22Rv1 (cell line): ENCODE measurements at regions not wholly inside any gene's neighbourhood (a gene's known extent, or its start where the extent isn't known, plus 50 kb on each side); places are given as distances from the start of the nearest gene placed in this dataset.

Source experiments
- H3K27ac ChIP-seq: fragments of 450-650 bp; 2 replicates; pipeline ENCODE4 v1.5.1; 2017
- ZFX ChIP-seq: fragments of 450-650 bp; IDR thresholded peaks from 2 replicates; pipeline ENCODE4 v1.6.1; 2017; ENCODE audit warnings: antibody characterized with exemption, borderline replicate concordance
- TF ChIP-seq, protein P1 (sequence below): fragments of 450-650 bp; IDR thresholded peaks from 2 replicates; pipeline ENCODE4 v1.5.1; 2017; ENCODE audit warnings: mild to moderate bottlenecking

GRCh38 chr6:120248451-120248850 is 898.9 kb upstream of the MAN1A1 start:
- TF ChIP-seq, protein P1, sequence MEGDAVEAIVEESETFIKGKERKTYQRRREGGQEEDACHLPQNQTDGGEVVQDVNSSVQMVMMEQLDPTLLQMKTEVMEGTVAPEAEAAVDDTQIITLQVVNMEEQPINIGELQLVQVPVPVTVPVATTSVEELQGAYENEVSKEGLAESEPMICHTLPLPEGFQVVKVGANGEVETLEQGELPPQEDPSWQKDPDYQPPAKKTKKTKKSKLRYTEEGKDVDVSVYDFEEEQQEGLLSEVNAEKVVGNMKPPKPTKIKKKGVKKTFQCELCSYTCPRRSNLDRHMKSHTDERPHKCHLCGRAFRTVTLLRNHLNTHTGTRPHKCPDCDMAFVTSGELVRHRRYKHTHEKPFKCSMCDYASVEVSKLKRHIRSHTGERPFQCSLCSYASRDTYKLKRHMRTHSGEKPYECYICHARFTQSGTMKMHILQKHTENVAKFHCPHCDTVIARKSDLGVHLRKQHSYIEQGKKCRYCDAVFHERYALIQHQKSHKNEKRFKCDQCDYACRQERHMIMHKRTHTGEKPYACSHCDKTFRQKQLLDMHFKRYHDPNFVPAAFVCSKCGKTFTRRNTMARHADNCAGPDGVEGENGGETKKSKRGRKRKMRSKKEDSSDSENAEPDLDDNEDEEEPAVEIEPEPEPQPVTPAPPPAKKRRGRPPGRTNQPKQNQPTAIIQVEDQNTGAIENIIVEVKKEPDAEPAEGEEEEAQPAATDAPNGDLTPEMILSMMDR = no peak
- TF ChIP-seq ZFX = no peak
- no peak overlapping the region for H3K27ac ChIP-seq

GRCh38 chr6:120237221-120237620 is 887.7 kb upstream of the MAN1A1 start:
- H3K27ac ChIP-seq = no peak overlapping the region
- TF ChIP-seq, protein P1 = no peak

DNA sequence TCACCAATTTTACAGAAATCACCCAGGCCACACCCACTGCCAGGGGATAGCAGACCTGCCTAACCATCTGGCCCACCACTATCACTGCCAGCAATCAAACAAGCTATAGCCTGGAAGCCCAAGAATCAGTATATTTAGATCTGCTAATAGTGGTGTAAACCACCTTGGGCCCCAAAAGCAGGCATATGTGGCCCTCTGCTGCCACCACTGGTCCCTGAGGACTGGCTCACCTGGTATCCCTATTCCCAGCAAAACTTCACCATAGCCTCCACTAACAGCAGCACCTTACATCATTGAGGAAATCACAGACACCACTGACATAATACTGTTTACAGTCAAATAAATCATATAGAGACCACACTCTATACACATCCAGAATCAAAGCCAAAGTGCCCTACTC is 880.4 kb upstream of the MAN1A1 start:
- H3K27ac ChIP-seq = no peak overlapping the region
- no peak for TF ChIP-seq ZFX
- TF ChIP-seq, protein P1 = peak; percentile 14; the same call in 1 of the 2 replicates

DNA sequence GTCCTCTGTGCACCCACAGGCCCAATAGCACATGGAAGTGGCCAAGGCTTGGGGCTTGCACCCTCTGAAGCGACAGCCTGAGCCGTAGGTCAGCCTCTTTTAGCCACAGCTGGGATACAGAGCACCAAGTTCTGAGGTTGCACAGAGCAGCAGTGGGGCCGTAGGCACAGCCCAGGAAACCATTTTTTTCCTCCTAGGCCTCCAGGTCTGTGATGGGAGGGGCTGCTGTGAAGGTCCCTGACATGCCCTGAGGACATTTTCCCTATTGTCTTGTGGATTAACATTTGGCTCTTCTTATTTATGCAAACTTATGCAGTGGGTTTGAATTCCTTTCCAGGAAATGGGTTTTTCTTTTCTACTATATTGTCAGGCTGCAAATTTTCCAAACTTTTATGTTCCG is 878.7 kb upstream of the MAN1A1 start:
- no peak for TF ChIP-seq ZFX
- TF ChIP-seq, protein P1 = no peak
- no peak overlapping the region for H3K27ac ChIP-seq

GRCh38 chr6:120219339-120219738 is 869.8 kb upstream of the MAN1A1 start:
- H3K27ac ChIP-seq = no peak overlapping the region
- TF ChIP-seq, protein P1 = no peak
- no peak for TF ChIP-seq ZFX

DNA sequence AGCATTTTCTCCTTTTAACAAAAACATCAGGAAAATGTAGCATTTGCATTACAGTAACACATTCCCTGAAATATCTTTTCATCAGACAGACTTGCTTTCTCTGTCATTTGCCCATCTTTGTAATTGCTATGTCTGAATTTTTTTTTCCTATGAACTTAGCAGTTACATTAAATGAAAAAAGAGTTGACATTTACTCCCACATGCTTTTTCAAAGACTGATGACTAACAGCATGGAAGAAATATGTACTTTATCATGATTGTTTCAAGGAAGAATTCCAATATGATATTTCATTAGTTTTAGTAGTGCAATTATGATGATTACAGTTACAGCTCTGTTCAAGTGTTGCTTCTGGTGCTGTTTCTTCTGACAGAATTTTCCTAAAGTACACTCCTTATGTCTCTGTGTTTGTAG is 864.5 kb upstream of the MAN1A1 start:
- TF ChIP-seq, protein P1 = no peak
- TF ChIP-seq ZFX = no peak
- H3K27ac ChIP-seq = no peak overlapping the region

DNA sequence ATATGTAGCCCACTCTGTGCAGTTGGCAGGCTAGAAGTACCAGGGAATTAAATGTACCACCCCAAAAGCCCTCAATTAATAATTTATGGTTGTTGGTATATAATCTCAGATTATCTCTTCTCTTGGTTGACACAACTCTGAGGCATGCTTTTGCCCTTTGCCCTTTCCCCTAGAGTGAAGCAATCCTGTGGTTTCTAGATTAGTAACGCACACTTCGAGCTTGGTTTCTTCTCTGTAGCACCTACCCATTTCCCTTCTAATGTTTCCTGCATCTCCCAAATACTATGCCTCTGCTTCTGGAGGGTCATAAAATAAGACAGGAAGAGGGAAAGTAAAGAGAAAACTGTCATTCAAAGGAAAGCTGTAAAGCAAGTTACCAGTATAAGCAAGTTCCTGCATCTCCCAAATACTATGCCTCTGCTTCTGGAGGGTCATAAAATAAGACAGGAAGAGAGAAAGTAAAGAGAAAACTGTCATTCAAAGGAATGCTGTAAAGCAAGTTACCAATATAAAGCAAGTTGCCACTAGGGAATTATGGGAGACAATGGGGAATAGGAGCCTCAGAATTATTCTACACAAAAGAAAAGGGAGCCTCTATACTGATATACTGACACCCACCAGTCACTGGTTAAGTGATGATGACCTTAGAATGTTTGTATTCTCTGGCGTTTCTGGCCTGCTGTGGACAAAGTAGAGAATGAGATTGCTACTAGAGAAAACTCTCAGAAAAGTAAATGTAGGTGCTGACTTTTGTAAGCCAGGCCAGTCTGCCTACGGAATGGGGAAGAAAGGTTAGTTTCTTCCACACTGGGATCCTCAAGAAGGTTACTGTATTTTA is 862.6 kb upstream of the MAN1A1 start:
- TF ChIP-seq, protein P1 = no peak
- no peak for TF ChIP-seq ZFX
- no peak overlapping the region for H3K27ac ChIP-seq
